ENCODE measurements at regions not wholly inside any gene's neighbourhood (a gene's known extent, or its start where the extent isn't known, plus 50 kb on each side); places are given as distances from the start of the nearest gene placed in this dataset.

DNA sequence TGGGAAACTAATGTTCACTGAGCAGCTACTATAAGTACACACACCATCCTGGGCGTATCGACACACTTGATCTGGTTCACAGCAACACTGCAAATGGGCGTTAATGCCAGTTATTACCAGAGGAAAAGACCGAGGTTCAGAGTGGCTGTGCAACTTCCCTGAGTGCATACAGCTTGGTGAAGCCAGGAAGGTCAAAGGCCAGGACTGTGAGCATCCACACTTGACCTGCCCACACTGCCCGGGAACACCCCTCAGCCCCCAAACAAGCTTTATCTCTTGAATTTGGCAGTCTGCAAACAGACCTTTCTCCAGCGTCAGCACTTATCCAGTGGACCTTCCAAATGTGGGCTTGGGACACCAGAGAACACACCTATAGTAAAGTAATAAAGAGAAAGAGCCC lies 312.6 kb downstream of the BCL11B start:
- DNase-seq (ENCODE audit: low read depth) = no peak

DNA sequence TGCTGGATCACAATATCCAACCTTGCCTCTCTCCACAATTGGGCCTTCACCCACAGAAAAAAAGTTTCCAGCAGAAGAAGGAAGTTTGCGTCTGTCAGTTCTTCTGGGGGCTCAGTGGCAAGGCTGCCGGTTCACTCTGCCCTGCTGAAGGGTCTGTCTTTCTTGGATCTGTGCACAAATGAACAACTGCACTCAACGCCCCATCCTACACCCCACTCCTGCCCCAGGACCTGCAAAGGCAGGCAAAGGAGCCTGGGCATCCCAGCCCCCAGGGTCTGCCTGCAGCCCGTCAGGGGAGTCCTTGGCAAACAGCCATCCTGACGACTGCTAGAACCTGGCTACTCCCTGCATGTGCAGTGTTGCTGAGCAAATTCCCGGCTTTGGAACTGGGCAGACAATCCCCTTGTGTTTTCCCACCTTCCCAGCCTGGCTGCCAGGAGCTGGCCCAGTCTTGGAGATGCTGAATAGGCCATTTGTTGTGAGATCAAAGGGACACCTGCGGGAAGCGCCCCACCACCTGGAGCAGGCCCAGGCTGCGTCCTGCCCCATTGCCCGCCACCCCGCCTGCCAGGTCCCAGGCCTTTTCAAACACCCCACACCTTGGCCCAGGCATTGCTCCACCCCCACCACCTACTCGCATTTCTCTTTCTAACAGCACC lies 311.9 kb downstream of the BCL11B start:
- DNase-seq (ENCODE audit: low read depth) = no peak

DNA sequence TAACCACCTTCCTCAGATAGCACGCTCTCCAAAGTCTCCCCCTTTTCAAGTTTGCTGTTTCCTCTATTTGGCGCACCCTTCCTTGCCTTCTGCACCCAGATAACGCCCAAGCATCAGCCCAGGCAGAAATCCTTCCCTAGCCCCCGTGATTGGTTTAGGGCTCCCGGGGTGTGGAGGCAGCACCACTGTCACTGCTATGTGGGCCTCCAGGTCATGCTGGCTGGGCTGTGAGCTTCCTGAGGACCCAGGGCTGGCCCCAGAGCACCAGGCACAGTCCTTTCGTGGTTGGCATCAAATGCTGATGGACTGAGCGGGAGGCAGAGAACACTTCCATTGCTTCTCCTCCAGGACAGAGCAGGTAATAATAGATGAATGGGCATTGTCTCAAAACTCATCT lies 311.4 kb downstream of the BCL11B start:
- DNase-seq (ENCODE audit: low read depth) = no peak

DNA sequence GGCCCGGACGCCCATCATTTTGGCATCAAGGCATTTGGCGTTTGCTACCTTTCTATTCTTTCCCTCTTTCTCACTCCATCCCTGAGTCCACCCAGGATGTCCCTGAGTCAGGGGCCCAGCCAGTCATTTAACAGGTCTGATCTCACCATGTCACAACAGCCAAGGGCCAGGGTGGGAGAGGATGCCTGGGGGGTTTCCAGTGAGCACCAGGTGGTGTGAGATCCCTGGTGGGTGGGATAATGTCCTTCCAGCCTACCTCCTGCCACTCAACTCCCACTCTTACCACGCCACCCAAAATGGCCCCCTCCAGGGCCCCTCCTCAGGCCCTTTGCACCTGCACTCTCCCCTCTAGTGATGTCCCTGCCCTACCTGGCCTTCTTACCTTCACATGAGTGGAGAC lies 310.8 kb downstream of the BCL11B start:
- no peak for DNase-seq (ENCODE audit: low read depth)

DNA sequence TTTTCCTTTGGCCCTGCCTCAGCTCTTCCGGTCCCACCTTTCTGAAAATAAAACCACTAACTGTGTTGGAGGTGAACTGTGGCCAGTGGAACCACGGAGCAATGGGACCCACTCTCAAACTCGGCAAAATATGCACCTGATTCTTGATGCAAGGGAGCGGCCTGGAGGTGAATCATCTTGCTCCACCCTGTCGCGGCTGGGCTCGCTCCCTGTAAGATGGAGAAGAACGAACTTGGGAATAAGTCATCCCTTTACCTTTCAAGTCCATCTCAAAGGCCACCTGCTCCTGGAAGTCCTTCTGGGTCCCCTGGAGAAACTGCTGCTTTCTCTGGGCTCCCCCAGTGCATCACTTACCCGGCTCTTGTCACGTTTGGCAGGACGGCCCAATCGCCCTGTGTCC lies 309.9 kb downstream of the BCL11B start:
- no peak for DNase-seq (ENCODE audit: low read depth)

DNA sequence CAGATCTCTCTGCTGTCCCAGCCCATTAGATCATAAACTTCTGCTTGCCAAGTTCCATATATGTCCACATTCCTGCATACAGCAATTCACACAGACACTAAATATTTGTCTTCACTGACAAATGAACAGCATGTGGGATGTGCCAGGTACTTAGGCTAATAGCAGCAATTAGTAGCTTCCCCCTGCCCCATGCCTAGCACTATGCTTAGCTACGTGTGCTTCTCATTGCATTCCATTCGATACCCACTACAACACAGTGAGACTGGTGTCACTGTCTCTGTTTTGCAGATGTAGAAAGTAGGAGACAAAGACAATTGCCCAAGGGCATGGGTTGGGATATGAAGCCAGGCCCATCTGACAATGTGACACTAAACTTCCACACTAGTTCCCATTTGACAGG lies 308.4 kb downstream of the BCL11B start:
- DNase-seq (ENCODE audit: low read depth) = no peak

DNA sequence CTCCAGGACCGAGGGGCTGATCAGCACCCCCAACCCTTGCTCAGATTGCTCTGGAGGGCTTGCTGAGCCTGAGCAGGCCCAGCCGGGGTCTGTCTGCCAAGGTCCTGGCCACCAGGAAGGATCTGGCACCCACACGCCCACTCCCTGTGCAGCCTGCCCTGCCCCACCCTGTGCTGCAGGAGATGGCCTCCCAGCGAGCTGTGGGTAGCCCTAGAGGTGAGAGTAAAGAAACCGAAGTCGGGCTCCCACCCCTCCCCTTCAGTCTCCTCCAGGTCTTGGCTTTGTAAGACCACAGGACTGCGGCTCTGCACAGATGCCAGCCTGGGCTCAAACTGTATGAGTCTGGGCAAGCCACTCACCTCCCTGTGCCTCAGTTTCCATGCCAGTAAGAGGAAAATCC lies 307.8 kb downstream of the BCL11B start:
- no peak for DNase-seq (ENCODE audit: low read depth)

DNA sequence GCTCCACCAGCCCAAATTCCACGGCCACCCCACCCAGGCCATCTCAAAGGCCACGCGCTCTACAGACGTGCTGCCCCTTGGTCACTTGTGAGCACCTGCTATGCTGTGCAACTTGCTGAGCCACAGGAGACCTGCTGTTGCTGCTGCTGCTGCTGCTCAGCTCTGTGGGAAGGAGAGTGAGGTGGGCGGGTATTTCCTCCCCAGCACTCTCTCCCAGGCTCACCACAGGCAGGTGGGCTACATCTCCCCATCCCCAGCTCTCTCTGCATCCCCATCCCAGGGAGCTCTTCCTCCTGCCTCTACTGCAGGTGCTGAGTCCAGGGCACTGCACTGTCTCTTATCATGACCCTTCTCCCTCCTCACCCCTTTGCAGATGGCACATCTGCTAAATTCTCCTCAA lies 306.9 kb downstream of the BCL11B start:
- no peak for DNase-seq (ENCODE audit: low read depth)

DNA sequence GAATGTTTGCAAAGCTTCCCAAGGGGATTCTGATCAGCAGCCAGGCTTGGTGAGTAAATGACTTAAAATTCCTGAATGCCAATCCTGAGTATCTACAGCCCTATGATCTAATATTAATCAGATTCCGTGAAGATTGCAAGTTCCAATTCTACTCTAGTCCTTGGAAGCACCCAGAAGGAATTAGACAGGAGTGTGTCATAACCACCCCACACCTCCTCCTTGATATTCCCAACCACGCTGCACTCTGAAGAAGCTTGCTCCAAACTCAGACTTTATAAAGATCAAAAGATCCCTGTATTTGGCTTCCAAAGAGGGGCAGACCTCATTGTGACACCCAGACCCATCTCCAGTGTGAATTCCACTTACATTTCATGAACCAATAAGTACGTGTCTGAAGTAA lies 306.0 kb downstream of the BCL11B start:
- DNase-seq (ENCODE audit: low read depth) = no peak

DNA sequence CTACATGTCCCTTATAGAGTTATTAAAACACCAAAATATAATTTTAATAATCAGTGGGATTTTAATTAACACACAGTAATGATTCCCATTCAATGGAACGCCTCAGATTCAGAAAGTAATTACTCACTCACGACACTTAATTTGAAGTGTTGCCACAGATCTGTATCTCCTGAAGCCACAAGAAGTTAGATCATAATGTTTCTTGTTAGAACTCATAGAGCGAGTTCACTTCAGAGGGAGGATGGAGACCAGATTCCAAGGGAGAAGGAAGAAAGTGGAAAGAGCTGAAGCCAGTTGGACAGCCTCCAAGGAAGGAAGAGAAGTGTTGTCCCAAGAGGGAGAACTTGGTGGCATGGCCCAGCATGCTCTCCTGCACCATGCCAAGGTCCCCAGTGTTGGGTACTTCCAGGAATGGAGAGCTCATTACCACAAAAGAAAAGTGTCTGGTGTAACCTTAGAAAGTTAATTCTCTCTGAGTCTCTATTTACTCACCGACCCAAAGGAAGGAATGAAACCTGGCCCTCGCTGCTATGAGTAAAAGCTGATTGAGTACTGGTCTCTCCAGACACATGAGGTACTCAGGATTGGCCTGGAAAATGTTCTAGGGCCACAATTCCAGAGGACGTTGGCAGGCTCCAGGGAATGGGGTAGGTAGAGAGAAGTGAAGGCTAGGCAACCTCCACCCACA lies 305.4 kb downstream of the BCL11B start:
- no peak for DNase-seq (ENCODE audit: low read depth)

DNA sequence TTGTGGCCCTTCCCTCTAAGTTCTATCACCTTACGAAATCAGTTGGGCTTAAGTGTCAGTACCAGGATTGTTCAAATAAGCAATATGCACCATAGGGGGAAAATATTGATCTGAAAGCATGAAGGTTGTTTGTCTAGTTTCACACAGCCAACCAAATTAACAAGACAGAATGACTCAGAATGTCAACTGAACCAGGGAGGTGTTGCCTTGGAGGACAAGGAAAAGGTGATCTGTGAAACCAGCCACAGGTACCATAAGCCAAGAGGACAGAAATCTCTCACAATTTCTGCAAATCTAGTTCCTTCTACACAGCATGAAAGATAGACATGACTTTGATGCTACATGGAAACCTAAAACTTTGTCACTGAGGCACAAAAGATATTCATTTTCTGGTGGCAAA lies 297.9 kb downstream of the BCL11B start:
- DNase-seq (ENCODE audit: low read depth) = no peak

DNA sequence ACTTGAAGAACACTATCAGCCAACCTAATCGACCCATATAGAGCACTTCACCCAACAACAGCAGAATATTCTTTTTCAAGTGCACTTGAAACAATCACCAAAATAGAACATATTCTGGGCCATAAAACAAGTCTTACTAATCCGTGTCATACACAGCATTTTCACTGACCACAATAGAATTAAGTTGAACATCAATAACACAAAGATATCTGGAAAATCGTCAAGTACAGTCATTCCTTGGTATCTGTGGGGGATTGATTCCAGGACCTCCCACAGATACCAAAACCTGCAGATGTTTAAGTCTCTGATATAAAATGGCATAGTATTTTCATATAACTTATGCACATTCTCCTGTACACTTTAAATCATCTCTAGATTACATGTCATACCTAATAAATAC lies 295.7 kb downstream of the BCL11B start:
- no peak for DNase-seq (ENCODE audit: low read depth)

DNA sequence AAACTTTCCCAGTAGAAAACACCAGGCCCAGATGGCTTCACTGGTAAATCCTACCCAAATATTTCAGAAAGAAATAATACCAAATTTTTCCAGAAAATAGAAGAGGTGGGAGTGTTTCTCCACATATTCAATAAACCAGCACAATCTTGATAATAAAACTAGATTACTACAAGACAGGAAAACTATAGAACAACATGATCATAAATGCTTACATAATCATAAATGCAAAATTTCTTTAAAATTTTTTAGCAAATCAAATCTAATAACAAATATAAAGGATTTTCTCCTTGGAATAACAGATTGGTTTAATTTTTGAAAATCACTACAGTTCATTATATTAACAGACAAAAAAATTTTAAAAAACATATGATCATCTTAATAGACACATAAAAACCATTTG lies 294.5 kb downstream of the BCL11B start:
- no peak for DNase-seq (ENCODE audit: low read depth)

DNA sequence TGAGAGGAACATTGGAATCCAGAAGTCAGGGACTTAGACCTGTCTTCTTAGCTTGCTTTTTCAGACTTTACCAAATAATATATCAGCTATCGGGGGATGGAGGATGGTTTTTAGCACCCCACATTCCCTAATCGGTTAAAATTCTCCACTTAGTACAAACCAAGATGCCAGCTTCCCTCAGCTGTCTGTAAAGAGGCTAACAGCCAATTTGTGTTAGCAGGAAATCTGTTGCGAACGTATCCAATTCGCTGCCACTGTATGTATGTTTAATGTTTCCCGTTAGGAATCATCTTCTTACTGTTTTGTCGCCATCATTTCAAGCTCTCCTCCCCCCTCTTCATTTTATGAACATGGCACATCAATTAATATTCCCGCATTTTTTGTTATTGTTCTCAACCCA lies 289.0 kb downstream of the BCL11B start:
- no peak for DNase-seq (ENCODE audit: low read depth)

DNA sequence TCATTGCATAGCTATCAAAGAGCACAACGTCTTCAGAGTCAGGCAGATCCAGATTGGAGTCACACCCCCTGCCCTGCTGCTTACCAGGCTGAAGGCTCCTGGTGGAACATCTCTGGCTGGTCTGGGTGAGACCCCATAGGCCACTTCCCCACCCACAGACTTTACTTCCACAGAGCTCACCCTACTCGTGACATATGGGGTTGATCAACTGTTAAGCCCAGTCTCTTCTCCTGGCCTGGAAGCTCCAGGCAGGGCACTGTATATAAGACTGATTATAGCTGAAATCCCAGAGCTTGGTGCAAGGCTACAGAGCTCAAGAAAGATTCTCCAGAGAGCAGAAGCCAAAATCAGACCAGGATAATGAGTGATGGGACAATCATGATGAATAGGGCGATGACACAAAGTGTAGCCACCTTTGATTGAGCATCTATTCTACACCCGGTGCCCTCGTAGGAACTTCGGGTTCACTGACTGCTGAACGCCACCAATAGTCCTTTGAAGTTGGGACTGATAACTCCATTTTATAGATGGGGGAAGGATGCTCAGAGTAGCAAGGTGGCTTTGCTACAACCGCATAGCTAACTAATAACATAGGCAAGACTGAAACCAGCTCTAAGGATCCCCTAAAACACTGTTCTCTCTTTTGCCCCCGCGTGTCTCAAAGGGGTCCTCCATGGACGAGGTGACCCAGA lies 287.8 kb downstream of the BCL11B start:
- no peak for DNase-seq (ENCODE audit: low read depth)

DNA sequence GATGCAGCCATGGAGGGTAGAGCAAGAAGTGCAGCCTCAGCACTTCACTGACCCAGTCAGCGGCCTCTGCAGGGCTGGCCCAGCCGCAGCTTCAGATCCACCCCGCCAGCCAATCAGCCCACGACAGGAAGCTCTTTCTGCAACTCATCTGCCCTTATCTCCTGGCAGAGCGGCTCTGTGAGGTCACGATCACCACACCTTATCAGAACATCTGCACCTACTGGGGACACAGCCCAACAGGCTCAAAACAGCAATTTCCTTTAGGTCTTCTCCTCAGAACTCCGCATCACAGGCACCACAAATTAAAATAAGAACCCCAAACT lies 287.3 kb downstream of the BCL11B start:
- no peak for DNase-seq (ENCODE audit: low read depth)

DNA sequence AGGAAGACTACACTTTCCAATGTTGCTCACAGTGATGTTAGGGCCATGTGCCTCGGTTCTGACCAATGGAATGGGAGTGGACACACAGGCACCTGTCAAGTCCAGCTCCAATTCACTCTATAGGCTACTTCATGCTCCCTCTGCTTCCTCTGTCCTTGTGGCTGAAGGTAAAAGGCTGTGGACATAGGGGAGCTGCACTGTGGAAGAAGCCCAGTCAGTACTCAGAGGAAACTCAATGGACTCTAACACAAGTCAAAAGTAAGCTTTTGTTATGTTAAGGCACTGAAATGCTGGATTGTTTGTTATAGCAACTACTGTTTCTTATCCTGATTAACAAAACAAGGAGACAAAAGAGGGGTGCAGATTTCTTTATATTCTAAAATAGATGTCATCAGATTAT lies 278.2 kb downstream of the BCL11B start:
- DNase-seq (ENCODE audit: low read depth) = no peak

DNA sequence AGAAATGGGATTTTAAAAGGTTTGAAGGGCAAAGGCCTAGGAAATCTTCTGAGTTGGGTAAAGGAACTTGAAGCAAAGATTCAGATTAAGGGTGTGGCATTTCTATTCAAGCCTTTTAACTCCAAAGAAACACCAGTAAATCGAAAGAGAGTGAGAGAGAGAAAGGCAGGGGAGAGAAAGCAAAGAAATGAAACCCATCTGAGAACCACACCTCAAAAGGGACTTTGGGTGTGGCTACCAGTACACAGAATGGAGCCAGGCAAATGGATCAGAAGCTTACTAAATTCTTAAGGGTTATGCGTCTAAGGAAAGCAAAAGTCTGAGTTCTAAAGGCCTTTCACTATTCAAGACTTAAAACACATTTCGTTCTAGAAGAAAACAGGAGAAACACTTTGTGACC lies 277.4 kb downstream of the BCL11B start:
- DNase-seq (ENCODE audit: low read depth) = no peak

DNA sequence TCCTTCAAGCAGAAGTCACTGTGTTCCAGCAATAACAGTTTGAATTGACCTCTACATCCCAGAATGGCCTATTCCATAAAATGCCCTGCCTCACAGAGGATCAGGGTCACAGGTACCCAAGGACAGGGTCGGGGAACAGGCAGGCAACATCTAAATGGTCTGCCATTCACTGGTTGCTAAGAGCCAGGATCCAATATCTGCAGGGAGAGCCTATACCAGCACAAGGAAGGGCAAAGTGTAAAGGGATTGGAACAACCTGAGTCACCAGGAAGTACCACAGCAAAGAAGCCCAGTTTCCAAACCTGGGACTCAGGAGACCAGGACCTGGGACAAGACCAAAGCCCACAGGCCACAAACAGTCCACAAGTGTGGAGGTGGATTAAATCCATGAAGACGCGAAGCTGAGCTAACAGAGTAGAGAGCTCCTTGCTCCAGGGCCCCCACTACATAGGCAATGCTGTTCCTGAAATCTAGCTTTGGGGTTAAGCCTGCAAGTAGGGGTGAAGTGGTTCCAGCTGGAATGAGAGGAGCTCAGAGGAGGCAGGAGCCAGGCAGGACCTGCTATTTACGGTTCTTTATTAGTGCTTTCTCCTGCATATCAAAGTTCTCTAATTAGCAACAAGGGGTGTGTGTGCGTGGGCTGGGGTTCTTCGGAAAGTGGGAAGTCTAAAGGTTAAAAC lies 274.3 kb downstream of the BCL11B start:
- DNase-seq (ENCODE audit: low read depth) = no peak

DNA sequence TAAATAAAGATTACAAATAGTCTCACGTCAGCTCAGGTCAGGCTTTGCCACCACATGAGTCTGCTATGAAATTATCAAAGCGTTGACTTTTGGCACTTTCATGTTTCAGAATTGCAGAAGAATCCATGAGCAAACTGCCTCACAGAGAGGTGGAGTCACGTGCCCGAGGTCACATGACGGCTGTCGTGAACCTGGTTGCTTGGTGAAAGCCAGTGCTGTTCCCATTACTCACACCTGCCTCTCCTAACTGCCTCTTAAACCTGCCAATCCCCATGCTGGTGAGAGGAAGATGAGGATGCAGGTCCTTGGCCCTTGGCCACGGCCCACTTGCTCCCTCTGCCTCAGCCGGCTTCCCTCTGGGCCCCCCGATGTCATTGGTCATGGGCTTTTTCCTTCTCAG lies 272.7 kb downstream of the BCL11B start:
- DNase-seq (ENCODE audit: low read depth) = no peak

DNA sequence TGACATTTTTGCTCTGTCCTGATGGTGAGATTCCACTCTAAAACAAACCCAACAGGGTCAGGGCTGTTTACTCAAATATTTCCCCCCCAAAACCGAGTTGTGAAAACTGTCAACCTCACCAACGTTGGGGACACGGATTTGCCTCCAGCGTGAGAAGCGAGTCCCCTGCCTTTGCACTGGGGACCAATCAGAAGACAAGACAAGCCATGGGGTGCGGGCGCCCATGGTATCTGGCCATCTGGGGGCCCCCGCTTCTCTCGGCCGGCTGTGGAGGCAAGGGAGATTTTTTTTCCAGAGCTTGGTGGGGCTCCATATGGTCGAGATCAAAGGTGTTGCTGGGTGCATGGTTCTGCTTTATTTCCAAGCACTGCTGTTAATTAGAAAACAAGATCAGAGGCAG lies 272.1 kb downstream of the BCL11B start:
- DNase-seq (ENCODE audit: low read depth) = no peak

DNA sequence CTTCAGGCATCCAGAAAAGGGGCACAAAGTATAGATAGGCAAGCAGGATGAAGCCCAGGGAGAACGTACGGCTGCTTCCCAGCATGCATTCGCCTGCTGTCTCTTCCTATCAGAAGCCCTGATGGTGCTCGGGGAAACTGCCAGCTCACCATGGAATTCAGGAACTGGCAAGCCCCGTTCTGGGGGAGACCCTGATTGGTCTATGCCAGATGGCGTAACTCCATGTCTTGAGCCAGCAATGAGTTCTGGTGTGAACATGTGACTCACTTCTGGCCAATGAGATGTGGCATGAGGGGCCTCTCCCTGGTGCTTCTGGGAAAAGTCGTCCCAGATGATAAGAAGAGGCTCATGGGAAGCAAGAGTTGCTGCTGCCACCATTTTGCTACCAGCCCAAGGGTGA lies 270.8 kb downstream of the BCL11B start:
- DNase-seq (ENCODE audit: low read depth) = no peak

DNA sequence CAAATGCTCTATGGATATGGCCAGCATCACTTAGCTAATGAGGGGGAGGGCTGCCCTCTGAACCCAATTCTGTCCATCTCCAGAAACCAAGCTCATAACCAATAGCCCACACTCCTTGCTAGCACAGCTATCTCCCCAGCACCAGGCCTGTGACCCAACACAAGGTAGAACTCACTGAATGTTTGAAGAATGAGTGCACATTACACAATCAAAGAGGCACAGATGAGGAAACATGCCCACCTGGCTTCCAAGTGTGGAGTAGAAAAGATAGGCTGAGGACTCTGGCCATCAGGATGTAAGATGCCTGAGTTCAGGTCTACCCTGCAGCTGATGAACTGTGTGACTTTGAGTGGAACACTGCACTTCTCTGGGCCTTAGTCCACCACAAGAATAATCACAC lies 268.4 kb downstream of the BCL11B start:
- DNase-seq (ENCODE audit: low read depth) = no peak
